HepG2 (cell line): ENCODE measurements at regions not wholly inside any gene's neighbourhood (a gene's known extent, or its start where the extent isn't known, plus 50 kb on each side); places are given as distances from the start of the nearest gene placed in this dataset.

Experiments used
- ATF3 ChIP-seq: sonication (generic); formaldehyde crosslinking; IDR thresholded peaks from 2 replicates; pipeline ENCODE4 v1.4.0; 2020; ENCODE audit warnings: missing genetic modification reagents
- CREBL2 ChIP-seq: sonication (generic); formaldehyde crosslinking; IDR thresholded peaks from 2 replicates; pipeline ENCODE4 v1.8.1; 2023; ENCODE audit warnings: missing genetic modification reagents, mild to moderate bottlenecking, borderline replicate concordance
- CTCF ChIP-seq: sonication (generic); formaldehyde crosslinking; IDR thresholded peaks from 2 replicates; pipeline ENCODE4 v1.5.0; 2020; ENCODE audit warnings: mild to moderate bottlenecking, missing genetic modification reagents, moderate library complexity
- ESRRA ChIP-seq: sonication (generic); formaldehyde crosslinking; IDR thresholded peaks from 2 replicates; pipeline ENCODE4 v1.5.1; 2020; ENCODE audit warnings: mild to moderate bottlenecking, low read depth, missing genetic modification reagents
- FOXM1 ChIP-seq: sonication (generic); formaldehyde crosslinking; IDR thresholded peaks from 2 replicates; pipeline ENCODE4 v1.5.0; 2020; ENCODE audit warnings: missing genetic modification reagents
- KAT2B ChIP-seq: fragments of 150-350 bp; IDR thresholded peaks from 2 replicates; pipeline ENCODE4 v1.6.1; 2014; ENCODE audit warnings: low read depth, low read length, borderline replicate concordance
- PCBP1 ChIP-seq: fragments of 200-400 bp; formaldehyde crosslinking; IDR thresholded peaks from 2 replicates; pipeline ENCODE4 v1.6.1; 2017; ENCODE audit warnings: mild to moderate bottlenecking, low read depth, low read length, borderline replicate concordance
- POLR2A ChIP-seq, 2 experiments: IDR thresholded peaks; 2 replicates each; pipeline ENCODE4 v1.6.1; 2011; ENCODE audit warnings: low read depth in 2 of 2, low read length in 2 of 2, mild to moderate bottlenecking in 1 of 2, moderate library complexity in 1 of 2; ENCODE audit not compliant: insufficient read depth in 1 of 2
- POLR2AphosphoS5 ChIP-seq: IDR thresholded peaks from 2 replicates; pipeline ENCODE4 v1.6.1; 2012; ENCODE audit warnings: low read depth, low read length
- SCMH1 ChIP-seq: sonication (generic); formaldehyde crosslinking; IDR thresholded peaks from 2 replicates; pipeline ENCODE4 v1.9.0; 2021; ENCODE audit warnings: missing genetic modification reagents, mild to moderate bottlenecking, borderline replicate concordance
- SMAD1 ChIP-seq: sonication (generic); formaldehyde crosslinking; IDR thresholded peaks from 2 replicates; pipeline ENCODE4 v1.4.0; 2020; ENCODE audit warnings: missing genetic modification reagents, low read depth, mild to moderate bottlenecking, borderline replicate concordance
- ZNF678 ChIP-seq: sonication (generic); formaldehyde crosslinking; IDR thresholded peaks from 2 replicates; pipeline ENCODE4 v1.4.0; 2020; ENCODE audit warnings: mild to moderate bottlenecking, missing genetic modification reagents
- TF ChIP-seq, protein P1 (sequence below): sonication (generic); formaldehyde crosslinking; IDR thresholded peaks from 2 replicates; pipeline ENCODE4 v1.5.0; 2020; ENCODE audit warnings: mild to moderate bottlenecking, missing genetic modification reagents

GRCh38 chr1:91098299-91098906 is 76.6 kb upstream of the ZNF644 start:
- TF ChIP-seq PCBP1 (no peak), POLR2A (IDR thresholded peaks at IDR 0.05; ENCODE audit: insufficient read depth in 1 of 2, low read depth in 2 of 2, low read length in 2 of 2) (no peak), ZNF678 (CRISPR knock-in tag) (no peak), SCMH1 (CRISPR knock-in tag) (no peak), FOXM1 (no peak), ESRRA (CRISPR knock-in tag) (no peak), KAT2B (no peak), CTCF (no peak), POLR2AphosphoS5 (no peak), ATF3 (no peak), CREBL2 (CRISPR knock-in tag) (no peak), SMAD1 (no peak)
- TF ChIP-seq, protein P1, sequence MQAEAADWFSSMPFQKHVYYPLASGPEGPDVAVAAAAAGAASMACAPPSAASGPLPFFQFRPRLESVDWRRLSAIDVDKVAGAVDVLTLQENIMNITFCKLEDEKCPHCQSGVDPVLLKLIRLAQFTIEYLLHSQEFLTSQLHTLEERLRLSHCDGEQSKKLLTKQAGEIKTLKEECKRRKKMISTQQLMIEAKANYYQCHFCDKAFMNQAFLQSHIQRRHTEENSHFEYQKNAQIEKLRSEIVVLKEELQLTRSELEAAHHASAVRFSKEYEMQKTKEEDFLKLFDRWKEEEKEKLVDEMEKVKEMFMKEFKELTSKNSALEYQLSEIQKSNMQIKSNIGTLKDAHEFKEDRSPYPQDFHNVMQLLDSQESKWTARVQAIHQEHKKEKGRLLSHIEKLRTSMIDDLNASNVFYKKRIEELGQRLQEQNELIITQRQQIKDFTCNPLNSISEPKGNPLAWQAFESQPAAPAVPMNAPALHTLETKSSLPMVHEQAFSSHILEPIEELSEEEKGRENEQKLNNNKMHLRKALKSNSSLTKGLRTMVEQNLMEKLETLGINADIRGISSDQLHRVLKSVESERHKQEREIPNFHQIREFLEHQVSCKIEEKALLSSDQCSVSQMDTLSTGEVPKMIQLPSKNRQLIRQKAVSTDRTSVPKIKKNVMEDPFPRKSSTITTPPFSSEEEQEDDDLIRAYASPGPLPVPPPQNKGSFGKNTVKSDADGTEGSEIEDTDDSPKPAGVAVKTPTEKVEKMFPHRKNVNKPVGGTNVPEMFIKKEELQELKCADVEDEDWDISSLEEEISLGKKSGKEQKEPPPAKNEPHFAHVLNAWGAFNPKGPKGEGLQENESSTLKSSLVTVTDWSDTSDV, result no peak
